G401 (cell line): ENCODE measurements at regions not wholly inside any gene's neighbourhood (a gene's known extent, or its start where the extent isn't known, plus 50 kb on each side); places are given as distances from the start of the nearest gene placed in this dataset.
"Not testable (repeated sequence)": the region's sequence is repeated elsewhere in the genome, so short reads cannot be mapped to it uniquely, and the experiment has no call there.

ENCODE experiments used
- DNase-seq: peaks from one replicate; pipeline ENCODE4 v3.0.0-alpha.2; 2015; ENCODE audit warnings: low spot score
- in situ Hi-C: cut with HindIII; loops from 2 replicates; pipeline ENCODE4 v1.10.0; 2016; ENCODE audit warnings: low sequenced_read_pairs, mixed read lengths

DNA sequence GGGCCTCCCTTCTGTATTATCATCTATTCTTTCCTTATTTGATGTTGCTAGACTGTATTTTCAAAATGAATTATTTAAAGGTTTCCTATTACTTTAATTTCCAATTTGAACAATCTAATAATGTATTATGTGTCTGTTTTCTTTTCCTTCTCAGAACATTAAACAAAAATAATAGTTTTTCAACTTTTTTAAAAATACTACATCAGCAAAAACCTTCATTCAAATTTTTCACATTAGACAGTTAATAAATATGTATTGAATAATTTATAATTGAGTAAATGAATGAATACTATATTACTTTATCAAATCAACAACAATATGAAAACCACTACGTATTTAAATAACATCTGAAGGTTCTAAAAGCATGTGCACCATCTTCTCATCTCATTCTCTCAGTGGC is 644.1 kb upstream of the SEMA3D start:
- no peak for DNase-seq
- in situ Hi-C loops: no loop called here

DNA sequence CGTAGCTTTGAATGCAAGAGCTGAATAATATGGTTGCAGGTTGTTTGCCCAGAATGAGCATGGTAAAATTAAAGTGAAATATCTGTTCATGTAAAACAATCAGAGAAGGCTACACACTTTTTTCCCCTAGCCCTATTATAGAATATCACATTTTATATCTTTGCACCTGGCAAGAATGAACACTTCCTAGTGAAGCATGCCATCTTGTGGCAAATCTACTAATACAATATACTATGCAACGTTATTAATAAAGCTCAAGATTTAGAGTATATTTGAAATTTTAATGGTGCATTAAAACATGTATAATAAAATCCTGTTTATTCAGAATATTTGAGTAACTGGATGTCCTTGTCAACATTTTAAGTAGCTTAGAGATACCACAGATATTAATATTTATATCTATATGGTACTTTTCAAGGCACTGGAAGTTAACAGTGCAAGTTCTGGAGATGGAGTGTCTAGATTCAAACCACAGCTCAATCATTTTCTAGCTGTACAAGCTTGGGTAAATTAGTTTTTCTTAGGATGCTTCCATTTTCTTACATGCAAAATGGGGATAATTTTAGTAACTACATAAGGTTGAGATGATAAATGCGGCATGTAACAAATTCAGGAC is 643.1 kb upstream of the SEMA3D start:
- in situ Hi-C loops: no loop called here
- DNase-seq: no peak

DNA sequence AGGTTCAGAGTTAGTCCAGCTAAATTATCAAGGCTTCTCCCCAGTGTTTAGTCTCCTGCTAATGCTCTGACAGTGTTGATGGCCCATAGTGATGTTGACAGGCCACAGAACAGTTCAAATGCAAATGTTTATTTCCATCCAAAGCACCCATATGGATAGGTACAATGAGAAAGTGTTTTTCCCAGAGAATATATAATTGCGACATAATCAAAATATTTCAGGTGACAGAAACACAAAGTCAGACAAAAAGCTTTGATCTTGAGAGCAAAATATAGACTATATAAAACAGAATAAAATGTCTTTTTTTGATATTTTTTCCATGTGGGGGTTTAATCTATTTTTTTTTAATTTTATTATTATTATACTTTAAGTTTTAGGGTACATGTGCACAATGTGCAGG is 642.3 kb upstream of the SEMA3D start:
- in situ Hi-C loops: no loop called here

DNA sequence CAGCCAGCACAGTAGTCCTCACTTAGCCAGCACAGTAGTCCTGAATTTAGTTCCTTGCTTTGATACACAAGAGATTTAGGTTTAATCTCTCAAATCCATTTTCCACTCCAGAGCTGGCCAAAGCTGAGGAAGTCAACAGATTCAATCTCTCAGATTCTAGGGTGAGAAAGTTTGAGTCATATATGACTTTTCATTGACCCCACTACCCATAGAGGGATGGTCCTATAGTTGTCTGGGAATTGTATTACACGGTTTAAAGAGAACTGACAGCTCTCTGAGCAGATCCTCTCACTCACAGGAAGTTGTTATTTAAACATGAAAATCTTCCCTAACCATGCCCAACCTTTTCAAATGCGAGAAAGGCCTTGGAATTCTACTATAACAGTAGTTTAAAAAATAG is 641.8 kb upstream of the SEMA3D start:
- DNase-seq: no peak
- in situ Hi-C loops: no loop called here

More for the DNA sequence above, 642.3 kb upstream of the SEMA3D start:
- no peak for DNase-seq

DNA sequence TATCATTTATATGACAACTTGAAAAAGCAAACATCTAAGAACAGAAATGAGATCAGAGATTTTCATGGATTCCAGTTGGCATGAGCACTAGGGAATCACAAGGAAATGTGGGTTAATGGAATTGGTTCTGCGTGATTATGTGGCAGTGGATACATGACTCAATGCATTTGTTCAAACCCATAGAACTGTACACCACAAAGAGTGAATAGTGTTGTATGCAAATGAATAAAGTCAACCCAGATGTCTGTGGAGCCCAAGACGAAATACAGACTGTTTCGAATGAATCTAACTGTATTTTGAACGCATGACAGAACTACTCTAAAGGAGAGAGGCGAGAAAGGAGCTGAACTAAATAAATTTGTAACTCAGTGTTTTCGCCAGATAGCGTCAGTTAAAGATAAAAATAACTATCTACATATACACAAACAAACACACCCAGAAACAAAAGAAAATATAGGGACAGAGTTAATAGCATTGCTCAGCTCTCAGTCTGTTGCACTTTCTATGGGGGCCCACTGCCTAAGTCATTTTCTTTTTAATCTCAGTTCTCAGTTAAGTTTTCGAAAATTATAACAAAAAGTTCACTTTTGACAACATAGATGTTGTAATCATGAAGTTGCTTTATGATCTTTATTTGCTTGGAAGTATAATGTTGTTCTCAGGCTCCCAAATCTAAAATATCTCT is 636.7 kb upstream of the SEMA3D start:
- no peak for DNase-seq
- in situ Hi-C loops: no loop called here

- in situ Hi-C loops: no loop called here
- DNase-seq: no peak
Observed at GRCh38 chr7:85821926-85822325, 635.1 kb upstream of the SEMA3D start.

- in situ Hi-C loops: no loop called here
- no peak for DNase-seq
Observed at GRCh38 chr7:85820702-85821443, 634.0 kb upstream of the SEMA3D start.

DNA sequence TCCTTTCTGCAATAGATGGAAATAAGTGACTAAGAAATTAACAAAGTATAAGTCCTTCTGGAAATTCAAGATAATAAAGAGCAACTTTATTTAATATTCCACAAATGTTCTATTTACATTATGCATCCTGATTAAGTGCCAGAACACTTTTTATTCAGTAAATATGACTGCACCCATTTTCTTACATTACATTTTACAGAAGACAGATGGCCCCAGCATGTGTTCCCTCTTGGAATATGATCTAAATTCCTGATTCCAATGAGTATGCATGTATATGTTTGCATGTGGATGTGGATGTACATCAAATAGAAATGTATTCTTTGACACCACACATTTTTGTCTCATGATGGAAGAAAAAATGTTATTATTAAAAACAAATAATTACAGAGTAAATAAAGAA is 628.7 kb upstream of the SEMA3D start:
- no peak for DNase-seq
- in situ Hi-C loops: no loop called here

- DNase-seq: no peak
- in situ Hi-C loops: no loop called here
Observed at GRCh38 chr7:85806321-85806720, 619.5 kb upstream of the SEMA3D start.

- DNase-seq: no peak
- in situ Hi-C loops: no loop called here
Observed at GRCh38 chr7:85805656-85806055, 618.8 kb upstream of the SEMA3D start.

DNA sequence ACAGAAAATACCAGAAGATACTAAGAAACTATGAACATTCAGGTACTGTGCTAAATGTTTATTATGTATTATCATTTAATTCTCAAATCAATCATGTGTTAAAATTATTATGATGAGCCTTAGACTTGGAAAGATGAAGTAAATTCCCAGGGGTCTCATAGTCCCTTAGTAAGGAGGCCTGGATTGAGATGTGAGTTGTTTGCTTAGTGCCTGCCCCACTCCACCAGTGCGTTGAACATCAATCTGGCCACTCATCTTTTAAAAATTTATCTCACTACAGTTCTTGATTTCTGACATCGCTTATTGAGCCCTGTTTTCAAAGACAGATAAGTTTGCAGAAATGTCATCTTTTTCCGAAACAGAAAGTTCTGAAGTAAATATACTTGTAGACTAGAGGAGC is 618.4 kb upstream of the SEMA3D start:
- in situ Hi-C loops: no loop called here

DNA sequence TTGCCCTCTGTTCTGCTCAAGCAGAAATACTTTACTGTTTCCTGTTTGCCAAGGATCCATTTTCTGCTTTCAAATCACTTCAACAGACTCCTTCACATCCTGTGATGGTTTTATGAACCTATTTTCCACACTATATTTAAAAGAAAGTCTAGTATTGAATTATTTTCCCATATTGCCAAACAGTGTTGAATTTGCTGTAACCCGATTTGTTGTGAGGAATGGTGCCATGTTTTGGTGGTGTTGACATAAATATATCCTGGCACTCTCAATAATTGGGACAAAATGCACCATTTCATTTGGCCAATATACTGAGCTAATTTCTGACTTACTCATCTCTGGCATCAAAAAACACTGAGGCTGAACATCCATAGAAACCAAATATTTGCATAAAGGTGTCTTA is 615.4 kb upstream of the SEMA3D start:
- DNase-seq: peak; percentile 14
- in situ Hi-C loops: no loop called here

More for the DNA sequence above, 618.4 kb upstream of the SEMA3D start:
- DNase-seq: no peak

GRCh38 chr7:85796956-85797355 is 610.1 kb upstream of the SEMA3D start:
- in situ Hi-C loops: no loop called here
- no peak for DNase-seq

DNA sequence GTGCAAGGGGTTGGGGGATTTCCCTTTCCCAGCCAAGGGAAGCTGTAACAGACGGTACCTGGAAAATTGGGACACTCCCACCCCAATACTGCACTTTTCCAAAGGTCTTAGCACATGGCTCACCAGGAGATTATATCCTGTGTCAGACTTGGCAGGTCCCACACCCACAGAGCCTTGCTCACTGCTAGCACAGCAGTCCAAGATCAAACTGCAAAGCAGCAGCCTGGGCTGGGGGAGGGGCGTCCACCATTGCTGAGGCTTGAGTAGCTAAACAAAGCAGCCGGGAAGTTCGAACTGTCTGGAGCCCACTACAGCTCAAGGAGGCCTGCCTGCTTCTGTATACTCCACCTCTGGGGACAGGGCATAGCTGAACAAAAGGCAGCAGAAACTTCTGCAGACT is 604.2 kb upstream of the SEMA3D start:
- DNase-seq: not testable (repeated sequence)

DNA sequence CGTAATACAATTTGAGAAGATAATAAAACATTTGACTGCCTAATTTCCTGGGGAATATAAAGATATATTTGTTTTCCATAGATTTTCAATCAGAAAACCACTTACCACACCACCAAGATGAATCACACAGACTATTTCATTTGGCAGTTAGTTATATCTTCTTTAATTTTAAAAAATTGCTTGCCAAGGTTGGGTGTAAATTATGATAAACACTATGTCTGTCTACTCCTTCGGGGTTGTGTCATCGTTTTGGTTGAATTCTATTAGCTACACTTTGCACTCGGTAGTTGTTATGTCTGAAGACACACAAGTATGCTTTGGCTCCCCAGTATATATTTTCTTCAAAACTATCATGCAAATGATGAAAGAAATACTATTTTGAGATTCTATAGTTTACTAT is 594.8 kb upstream of the SEMA3D start:
- DNase-seq: no peak
- in situ Hi-C loops: no loop called here

More for the DNA sequence above, 604.2 kb upstream of the SEMA3D start:
- in situ Hi-C loops: not testable (repeated sequence)

DNA sequence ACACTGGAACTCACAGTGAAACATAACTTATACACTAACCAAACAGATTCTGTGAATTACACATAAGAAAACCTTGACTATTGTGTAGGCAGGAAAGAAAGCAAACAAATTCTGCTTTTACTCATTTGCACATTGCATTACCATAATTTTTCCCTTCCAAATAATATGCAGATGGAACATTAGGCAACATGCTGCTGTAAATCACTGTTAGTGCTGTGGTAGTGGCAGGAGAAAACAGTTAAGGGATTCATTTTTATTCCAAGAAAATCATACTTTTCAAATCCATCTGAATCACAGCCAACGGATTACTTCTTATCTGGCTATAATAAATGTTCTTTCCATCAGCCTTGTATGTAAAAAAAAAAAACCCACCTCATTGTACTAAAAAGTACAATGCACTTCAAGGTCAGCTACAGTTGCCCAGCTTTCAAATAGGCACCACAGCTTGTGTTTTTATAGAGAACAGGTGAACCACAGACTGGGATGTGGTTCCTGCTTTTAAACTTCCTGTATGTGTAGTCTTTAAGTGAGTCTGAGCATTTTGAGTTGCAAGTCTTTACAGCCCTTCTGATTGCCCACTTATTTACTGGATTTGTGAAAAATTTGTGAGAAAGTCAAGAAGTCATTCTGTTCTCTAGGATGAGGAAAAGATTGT is 590.0 kb upstream of the SEMA3D start:
- in situ Hi-C loops: no loop called here
- no peak for DNase-seq

DNA sequence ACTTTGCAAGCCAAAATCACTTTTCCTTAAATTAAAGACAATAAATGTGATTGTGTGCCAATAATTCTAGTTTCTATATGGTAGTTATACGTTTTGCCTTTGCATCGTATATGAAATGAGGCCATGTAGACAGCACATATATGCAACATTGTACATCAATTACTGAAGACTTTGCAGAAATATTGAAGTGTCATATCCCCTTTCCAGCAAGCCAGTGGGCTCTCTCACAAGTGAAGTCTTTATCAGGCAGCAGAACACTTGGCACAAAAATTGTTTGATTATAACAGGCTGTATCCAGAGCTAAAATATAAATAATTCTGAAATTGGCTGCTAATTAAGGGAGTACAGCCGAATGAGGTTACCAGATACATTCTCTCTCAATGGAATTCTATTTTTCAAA is 588.6 kb upstream of the SEMA3D start:
- in situ Hi-C loops: no loop called here
- DNase-seq: no peak

DNA sequence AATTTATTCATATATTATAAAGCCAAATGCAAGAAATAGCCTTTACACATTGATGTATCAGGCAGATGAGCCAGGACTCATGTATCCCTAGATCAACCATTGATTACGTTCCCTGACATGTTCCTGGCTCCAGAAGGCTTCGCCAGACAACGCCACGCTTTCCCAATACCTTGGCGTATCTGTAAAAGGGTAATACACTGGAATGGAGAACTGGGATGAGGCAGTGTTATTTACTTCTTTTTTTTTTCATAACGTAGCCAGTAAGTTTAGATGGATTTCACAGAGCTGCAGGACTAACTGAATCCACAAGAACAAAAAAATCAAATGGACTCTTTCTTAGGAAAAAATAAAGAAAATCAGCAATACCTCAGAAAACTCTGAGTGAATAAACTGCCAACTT is 588.1 kb upstream of the SEMA3D start:
- in situ Hi-C loops: no loop called here
- no peak for DNase-seq

- in situ Hi-C loops: no loop called here
- no peak for DNase-seq
Observed at GRCh38 chr7:85773116-85773728, 586.4 kb upstream of the SEMA3D start.

DNA sequence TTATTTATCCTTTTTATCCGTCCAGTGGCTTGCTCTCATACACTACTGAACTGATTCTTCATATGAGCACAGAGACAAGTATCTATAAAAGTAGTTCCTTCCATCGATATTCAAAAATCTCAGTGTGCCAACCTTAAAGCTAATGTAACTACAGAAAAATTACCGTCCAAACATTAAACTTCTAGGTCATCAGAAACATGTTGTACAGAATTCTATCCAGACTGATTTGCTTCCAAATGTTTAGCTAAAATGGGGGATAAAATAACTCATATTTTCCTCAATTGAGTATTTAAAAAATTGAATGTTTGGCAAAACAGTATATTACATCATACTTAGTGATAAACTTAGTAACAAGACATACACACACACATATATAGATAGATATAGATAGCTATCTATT is 584.7 kb upstream of the SEMA3D start:
- DNase-seq: no peak
- in situ Hi-C loops: no loop called here
